ENCODE measurements at regions not wholly inside any gene's neighbourhood (a gene's known extent, or its start where the extent isn't known, plus 50 kb on each side); places are given as distances from the start of the nearest gene placed in this dataset.

- no peak for TF ChIP-seq POLR2A (IDR thresholded peaks at IDR 0.05; ENCODE audit: low read depth, low read length)
- no peak for TF ChIP-seq USF2 (IDR thresholded peaks at IDR 0.05; ENCODE audit: low read depth, low read length)
Measured at GRCh38 chr7:19307554-19307953, 162.3 kb upstream of the FERD3L start.
